Subcutaneous abdominal adipose tissue (tissue), 5 donors: ENCODE measurements at regions not wholly inside any gene's neighbourhood (a gene's known extent, or its start where the extent isn't known, plus 50 kb on each side); places are given as distances from the start of the nearest gene placed in this dataset.
"Not testable (repeated sequence)": the region's sequence is repeated elsewhere in the genome, so short reads cannot be mapped to it uniquely, and the experiment has no call there.

ENCODE experiments used
- H3K27ac ChIP-seq: one replicate; pipeline ENCODE4 v1.7.0; 2013; ENCODE audit warnings: low read depth, mild to moderate bottlenecking, inconsistent platforms, low read length, moderate library complexity
- H3K27me3 ChIP-seq, 5 donors: one replicate each; pipeline ENCODE4 v1.7.0; 2013; ENCODE audit warnings: low read length in 5 of 5, inconsistent platforms in 1 of 5; ENCODE audit not compliant: control insufficient read depth in 5 of 5, insufficient read depth in 4 of 5
- H3K36me3 ChIP-seq, 5 donors: one replicate each; pipeline ENCODE4 v1.7.0; 2013; ENCODE audit warnings: low read length in 5 of 5; ENCODE audit not compliant: control insufficient read depth in 5 of 5, insufficient read depth in 5 of 5
- H3K4me1 ChIP-seq, 5 donors: one replicate each; pipeline ENCODE4 v1.7.0; 2013; ENCODE audit warnings: low read length in 5 of 5, mild to moderate bottlenecking in 3 of 5, moderate library complexity in 1 of 5; ENCODE audit not compliant: control insufficient read depth in 5 of 5, insufficient read depth in 5 of 5
- H3K4me3 ChIP-seq, 5 donors: one replicate each; pipeline ENCODE4 v1.7.0; 2013; ENCODE audit warnings: low read length in 5 of 5, low read depth in 1 of 5
- H3K9ac ChIP-seq, 5 donors: one replicate each; pipeline ENCODE4 v1.7.0; 2013; ENCODE audit warnings: low read length in 5 of 5, mild to moderate bottlenecking in 4 of 5, moderate library complexity in 3 of 5
- H3K9me3 ChIP-seq, 5 donors: one replicate each; pipeline ENCODE4 v1.7.0; 2013; ENCODE audit warnings: low read length in 5 of 5; ENCODE audit not compliant: control insufficient read depth in 5 of 5
- donor health status: healthy.
- donor health status: healthy.
- donor health status: healthy.
- donor health status: healthy.
- donor health status: healthy.

GRCh38 chr4:66804979-66805378 lies 740.3 kb downstream of the CENPC start:
- Histone ChIP-seq H3K27me3 (no peaks in the 10 kb centered on the region), H3K9me3 (peaks cover 0 to 3% (median 0%) of the 10 kb centered on the region in 5 donors), H3K27ac (no peak overlapping the region), H3K9ac (no peak overlapping the region), H3K4me3 (no peak overlapping the region), H3K4me1 (no peaks in the 10 kb centered on the region), H3K36me3 (no peaks in the 10 kb centered on the region)

- Histone ChIP-seq H3K27ac (no peak overlapping the region), H3K9me3 (peaks cover 0 to 3% (median 0%) of the 10 kb centered on the region in 5 donors), H3K27me3 (no peaks in the 10 kb centered on the region), H3K9ac (no peak overlapping the region), H3K4me1 (no peaks in the 10 kb centered on the region), H3K36me3 (no peaks in the 10 kb centered on the region), H3K4me3 (no peak overlapping the region)
Measured at GRCh38 chr4:66797608-66798007, 747.7 kb downstream of the CENPC start.

DNA sequence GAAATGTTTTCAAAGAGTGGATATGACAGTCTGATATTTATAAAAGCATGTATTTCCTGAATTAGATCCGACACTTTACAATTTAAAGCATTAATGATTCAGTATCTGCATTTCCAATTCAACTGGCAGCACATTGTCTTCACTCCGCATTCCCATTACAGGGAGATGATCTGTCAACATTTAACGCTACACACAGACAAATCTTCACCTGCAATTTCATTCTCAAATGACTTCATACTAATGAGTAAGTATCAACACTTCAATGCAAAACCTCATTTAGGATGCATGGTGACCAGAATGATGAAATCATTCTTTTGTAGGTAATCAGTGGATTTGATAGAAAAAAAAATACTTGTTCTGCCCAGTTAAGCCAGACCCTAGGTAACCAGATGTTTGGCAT lies 749.6 kb downstream of the CENPC start:
- no peaks in the 10 kb centered on the region for H3K4me1 ChIP-seq
- H3K9ac ChIP-seq, result no peak overlapping the region
- H3K36me3 ChIP-seq, result no peaks in the 10 kb centered on the region
- no peaks in the 10 kb centered on the region for H3K27me3 ChIP-seq
- H3K4me3 ChIP-seq, result no peak overlapping the region
- H3K9me3 ChIP-seq, result peaks cover 0 to 3% (median 0%) of the 10 kb centered on the region in 5 donors
- H3K27ac ChIP-seq, result no peak overlapping the region

DNA sequence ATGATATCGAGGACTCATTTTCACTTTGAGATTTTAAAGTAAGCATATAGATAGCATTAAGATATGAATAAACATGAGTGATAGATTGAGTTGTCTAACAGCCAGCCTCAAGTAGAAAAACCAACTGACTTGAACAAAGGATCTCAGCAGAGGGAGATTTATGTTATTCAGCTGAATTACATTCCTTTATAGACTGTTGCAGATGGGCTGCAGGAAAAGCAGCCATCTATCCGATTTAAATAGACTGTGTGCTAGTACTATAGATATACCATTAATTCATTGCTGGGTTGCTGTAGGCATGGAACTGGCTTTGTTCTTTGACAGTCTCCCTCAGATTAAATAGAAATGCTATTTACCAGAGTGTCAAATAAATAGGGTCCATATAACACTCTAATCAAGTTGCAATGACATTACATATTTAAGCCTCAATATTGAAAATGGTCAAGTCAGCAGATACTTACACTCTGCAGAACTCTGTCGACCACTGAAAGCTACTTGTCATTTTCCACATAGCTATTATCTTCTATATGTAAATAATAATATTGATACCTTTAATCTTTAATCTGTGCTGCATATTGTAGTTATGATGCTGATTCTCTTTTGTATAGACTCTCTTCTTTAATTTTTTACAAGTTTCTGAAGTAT lies 750.8 kb downstream of the CENPC start:
- no peaks in the 10 kb centered on the region for H3K27me3 ChIP-seq
- H3K9me3 ChIP-seq, result no peaks in the 10 kb centered on the region
- H3K9ac ChIP-seq, result no peak overlapping the region
- H3K4me3 ChIP-seq, result no peak overlapping the region
- no peak overlapping the region for H3K27ac ChIP-seq
- H3K36me3 ChIP-seq, result no peaks in the 10 kb centered on the region
- no peaks in the 10 kb centered on the region for H3K4me1 ChIP-seq

- no peaks in the 10 kb centered on the region for H3K4me1 ChIP-seq
- no peaks in the 10 kb centered on the region for H3K27me3 ChIP-seq
Measured at GRCh38 chr4:66791686-66792085, 753.6 kb downstream of the CENPC start.

GRCh38 chr4:66785479-66785878 lies 759.8 kb downstream of the CENPC start:
- no peak overlapping the region for H3K4me3 ChIP-seq
- H3K27ac ChIP-seq, result no peak overlapping the region
- H3K36me3 ChIP-seq, result no peaks in the 10 kb centered on the region
- no peaks in the 10 kb centered on the region for H3K9me3 ChIP-seq
- no peak overlapping the region for H3K9ac ChIP-seq
- no peaks in the 10 kb centered on the region for H3K27me3 ChIP-seq
- H3K4me1 ChIP-seq, result no peaks in the 10 kb centered on the region

More at GRCh38 chr4:66791686-66792085, 753.6 kb downstream of the CENPC start:
- H3K9ac ChIP-seq, result no peak overlapping the region
- H3K9me3 ChIP-seq, result no peaks in the 10 kb centered on the region
- no peaks in the 10 kb centered on the region for H3K36me3 ChIP-seq
- no peak overlapping the region for H3K4me3 ChIP-seq
- no peak overlapping the region for H3K27ac ChIP-seq

- not testable (repeated sequence) for H3K27ac ChIP-seq, H3K9ac ChIP-seq, H3K4me1 ChIP-seq, H3K9me3 ChIP-seq, H3K4me3 ChIP-seq, H3K36me3 ChIP-seq, H3K27me3 ChIP-seq
Measured at GRCh38 chr4:66782751-66783150, 762.6 kb downstream of the CENPC start.

DNA sequence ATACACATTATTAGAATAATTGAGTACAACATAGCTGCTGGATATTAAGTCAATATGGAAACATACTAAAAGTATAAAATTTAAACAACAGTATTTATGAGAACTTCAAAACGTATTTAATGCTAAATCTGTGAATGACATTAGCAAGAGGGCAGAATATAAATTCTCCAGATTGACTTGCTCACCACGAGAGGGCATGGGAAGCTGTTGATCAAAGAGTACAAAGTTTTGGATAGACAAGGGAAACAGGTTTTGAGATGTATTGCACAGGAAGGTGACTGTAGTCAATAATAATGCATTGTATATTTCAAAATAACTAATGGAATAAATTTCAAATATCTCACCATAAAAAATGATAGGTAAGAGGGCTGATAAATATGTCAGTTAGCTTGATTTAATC lies 768.2 kb downstream of the CENPC start:
- Histone ChIP-seq H3K4me1 (no peaks in the 10 kb centered on the region), H3K27ac (no peak overlapping the region), H3K9ac (no peak overlapping the region), H3K36me3 (no peaks in the 10 kb centered on the region), H3K27me3 (no peaks in the 10 kb centered on the region), H3K9me3 (no peaks in the 10 kb centered on the region), H3K4me3 (no peak overlapping the region)

DNA sequence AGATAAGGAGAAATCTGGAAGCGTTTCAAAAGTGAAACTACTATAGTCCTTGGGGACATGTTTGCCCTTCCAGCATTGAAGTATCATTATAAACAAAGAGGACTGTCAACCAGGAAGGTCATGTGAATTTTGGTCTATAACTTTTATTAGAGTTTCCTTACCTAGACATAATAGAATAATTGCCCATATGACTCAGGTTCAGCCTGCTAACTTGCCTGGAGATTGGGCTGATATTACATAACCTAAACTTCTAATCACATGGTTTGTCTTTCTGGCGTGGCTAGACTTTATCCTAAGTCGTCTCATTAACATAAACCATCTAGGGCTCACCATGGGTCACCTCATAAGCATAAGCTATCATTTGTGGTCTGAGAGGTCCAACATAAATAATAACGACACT lies 775.9 kb downstream of the CENPC start:
- Histone ChIP-seq H3K27ac (no peak overlapping the region), H3K27me3 (no peaks in the 10 kb centered on the region), H3K4me1 (no peaks in the 10 kb centered on the region), H3K36me3 (no peaks in the 10 kb centered on the region), H3K4me3 (no peak overlapping the region), H3K9me3 (peaks cover 0 to 4% (median 0%) of the 10 kb centered on the region in 5 donors), H3K9ac (no peak overlapping the region)

- no peak overlapping the region for H3K27ac ChIP-seq
Measured at GRCh38 chr4:66767442-66767841, 777.9 kb downstream of the CENPC start.

More at GRCh38 chr4:66767442-66767841, 777.9 kb downstream of the CENPC start:
- Histone ChIP-seq H3K9me3 (peaks cover 0 to 4% (median 0%) of the 10 kb centered on the region in 5 donors), H3K27me3 (no peaks in the 10 kb centered on the region), H3K4me1 (no peaks in the 10 kb centered on the region), H3K9ac (no peak overlapping the region), H3K4me3 (no peak overlapping the region), H3K36me3 (no peaks in the 10 kb centered on the region)
